PC-3 (cell line): ENCODE measurements at regions not wholly inside any gene's neighbourhood (a gene's known extent, or its start where the extent isn't known, plus 50 kb on each side); places are given as distances from the start of the nearest gene placed in this dataset.
"Not testable (repeated sequence)": the region's sequence is repeated elsewhere in the genome, so short reads cannot be mapped to it uniquely, and the experiment has no call there.

Experiments used
- ATAC-seq: fragments of 200-7000 bp; cut with Tn5 transposase; 2 replicates; pipeline ENCODE4 v1.9.1; 2020; ENCODE audit warnings: mild to moderate bottlenecking, moderate library complexity
- BruUV-seq: library from RNA; stranded (reverse); fragments of 400-500 nt; replicated peaks from 2 replicates; lab custom pipeline; 2021; lab: Mats Ljungman, UMichigan
- CTCF ChIA-PET: fragments of 300-600 bp; sonication (Branson Sonifier 250); formaldehyde crosslinking; loops from one replicate; lab custom pipeline; 2022; ENCODE audit warnings: antibody characterized with exemption; lab: Charles Lee
- POLR2A ChIA-PET: fragments of 300-600 bp; sonication (Branson Sonifier 250); formaldehyde crosslinking; loops from one replicate; lab custom pipeline; 2022; ENCODE audit warnings: antibody characterized with exemption; ENCODE audit not compliant: unreplicated experiment; lab: Charles Lee
- DNase-seq: peaks from one replicate; pipeline ENCODE4 v3.0.0-alpha.2; 2015
- H2AFZ ChIP-seq: fragments of 300-600 bp; sonication (generic); 2 replicates; pipeline ENCODE4 v1.6.0; 2016; ENCODE audit warnings: antibody characterized with exemption, low read length
- H3F3A ChIP-seq: fragments of 300-600 bp; sonication (generic); one replicate; pipeline ENCODE4 v1.6.0; 2017; ENCODE audit warnings: antibody characterized with exemption, low read length, control low read depth, mild to moderate bottlenecking; ENCODE audit not compliant: unreplicated experiment
- H3K27ac ChIP-seq: fragments of 300-600 bp; sonication (generic); 2 replicates; pipeline ENCODE4 v1.5.1; 2016; ENCODE audit warnings: mild to moderate bottlenecking, low read length
- H3K27me3 ChIP-seq: fragments of 300-600 bp; sonication (generic); 2 replicates; pipeline ENCODE4 v1.6.1; 2016; ENCODE audit warnings: low read length, mixed read lengths
- H3K36me3 ChIP-seq: fragments of 300-600 bp; sonication (generic); 2 replicates; pipeline ENCODE4 v1.6.1; 2016; ENCODE audit warnings: low read depth, mixed run types, low read length, mixed read lengths
- H3K4me1 ChIP-seq: fragments of 300-600 bp; sonication (generic); 2 replicates; pipeline ENCODE4 v1.5.1; 2016; ENCODE audit warnings: low read length; ENCODE audit not compliant: insufficient read depth
- H3K4me2 ChIP-seq: fragments of 300-600 bp; sonication (generic); 2 replicates; pipeline ENCODE4 v1.6.0; 2016; ENCODE audit warnings: low read length
- H3K4me3 ChIP-seq: fragments of 300-600 bp; sonication (generic); 2 replicates; pipeline ENCODE4 v1.5.1; 2016; ENCODE audit warnings: mild to moderate bottlenecking, low read length, mixed read lengths
- H3K79me2 ChIP-seq: fragments of 300-600 bp; sonication (generic); 2 replicates; pipeline ENCODE4 v1.6.1; 2017; ENCODE audit warnings: low read length, mixed read lengths
- H3K9ac ChIP-seq: fragments of 300-600 bp; sonication (generic); 2 replicates; pipeline ENCODE4 v1.6.0; 2016; ENCODE audit warnings: mild to moderate bottlenecking, low read length
- H3K9me2 ChIP-seq: fragments of 300-600 bp; sonication (generic); replicated peaks from 2 replicates; pipeline ENCODE4 v1.6.1; 2016; ENCODE audit warnings: mixed run types, low read length, mixed read lengths
- H3K9me3 ChIP-seq: fragments of 300-600 bp; sonication (generic); 2 replicates; pipeline ENCODE4 v1.6.1; 2016; ENCODE audit warnings: low read length, mixed read lengths
- H4K20me1 ChIP-seq: fragments of 300-600 bp; sonication (generic); 2 replicates; pipeline ENCODE4 v1.6.1; 2016; ENCODE audit warnings: low read length, mixed read lengths
- EZH2 ChIP-seq: fragments of 300-600 bp; sonication (generic); IDR thresholded peaks from one replicate; pipeline ENCODE4 v1.6.1; 2017; ENCODE audit warnings: antibody characterized with exemption, mild to moderate bottlenecking, low read length; ENCODE audit not compliant: unreplicated experiment
- EZH2phosphoT487 ChIP-seq: fragments of 300-600 bp; sonication (generic); IDR thresholded peaks from 2 replicates; pipeline ENCODE4 v1.6.1; 2018; ENCODE audit warnings: mild to moderate bottlenecking, antibody characterized with exemption, low read length, borderline replicate concordance
- intact Hi-C: fragments of 100-400 bp; cut with micrococcal nuclease; formaldehyde crosslinking; loops from 2 replicates; pipeline ENCODE4 v1.9.0; 2023
- TF ChIP-seq, protein P1 (sequence below): fragments of 300-600 bp; sonication (generic); conservative IDR thresholded peaks from 2 replicates; pipeline ENCODE4 v1.5.1; 2017; ENCODE audit warnings: antibody characterized with exemption, low read depth, mild to moderate bottlenecking, low read length

DNA sequence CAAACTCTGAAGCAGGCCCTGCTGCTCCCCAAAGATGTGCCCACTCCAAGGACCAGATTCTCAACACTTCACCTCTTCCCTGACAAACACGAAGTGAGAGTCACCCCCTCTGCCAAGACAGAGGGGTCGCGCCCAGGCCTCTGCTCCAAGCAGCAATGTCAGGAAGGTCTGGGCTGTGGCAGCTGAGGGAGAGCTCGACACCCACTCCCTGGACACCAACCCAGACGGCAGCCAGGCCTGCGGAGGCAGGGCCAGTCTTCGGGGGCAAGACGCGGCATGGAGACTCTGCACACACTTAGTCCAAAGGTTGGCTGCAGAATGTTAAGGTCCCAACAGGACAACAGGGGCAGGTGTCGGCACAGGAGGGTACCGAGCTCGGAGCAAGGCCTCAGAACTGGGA is 144.2 kb downstream of the DLL1 start:
- POLR2A ChIA-PET, result no interaction called here
- CTCF ChIA-PET, result no interaction called here

DNA sequence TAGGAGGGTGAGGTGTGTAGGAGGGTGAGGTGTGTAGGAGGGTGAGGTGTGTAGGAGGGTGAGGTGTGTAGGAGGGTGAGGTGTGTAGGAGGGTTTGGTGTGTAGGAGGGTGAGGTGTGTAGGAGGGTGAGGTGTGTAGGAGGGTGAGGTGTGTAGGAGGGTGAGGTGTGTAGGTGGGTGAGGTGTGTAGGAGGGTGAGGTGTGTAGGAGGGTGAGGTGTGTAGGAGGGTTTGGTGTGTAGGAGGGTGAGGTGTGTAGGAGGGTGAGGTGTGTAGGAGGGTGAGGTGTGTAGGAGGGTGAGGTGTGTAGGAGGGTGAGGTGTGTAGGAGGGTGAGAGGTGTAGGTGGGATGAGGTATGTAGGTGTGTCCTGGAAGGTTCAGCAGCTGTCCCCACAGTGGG is 144.7 kb downstream of the DLL1 start:
- H3F3A ChIP-seq, H3K27ac ChIP-seq, H2AFZ ChIP-seq, H3K4me1 ChIP-seq, DNase-seq, POLR2A ChIA-PET, H3K79me2 ChIP-seq, H4K20me1 ChIP-seq, H3K9me3 ChIP-seq, H3K9ac ChIP-seq, H3K4me3 ChIP-seq, intact Hi-C loops, CTCF ChIA-PET, H3K9me2 ChIP-seq, ATAC-seq, BruUV-seq, H3K4me2 ChIP-seq, H3K36me3 ChIP-seq, H3K27me3 ChIP-seq: not testable (repeated sequence)

More for the DNA sequence above, 144.2 kb downstream of the DLL1 start:
- H4K20me1 ChIP-seq, result no peaks in the 10 kb centered on the region
- DNase-seq, result no peak
- no peak for ATAC-seq
- H3K27me3 ChIP-seq, result no peaks in the 10 kb centered on the region
- H3K9me3 ChIP-seq, result no peaks in the 10 kb centered on the region
- intact Hi-C loops, result no loop called here
- H2AFZ ChIP-seq, result no peak overlapping the region
- no peaks in the 10 kb centered on the region for H3K9me2 ChIP-seq
- BruUV-seq, result no TSS peak
- no peak overlapping the region for H3K27ac ChIP-seq
- no peaks in the 10 kb centered on the region for H3F3A ChIP-seq
- no peak overlapping the region for H3K4me2 ChIP-seq
- peaks cover 6% of the 10 kb centered on the region for H3K4me1 ChIP-seq
- H3K36me3 ChIP-seq, result no peaks in the 10 kb centered on the region
- TF ChIP-seq EZH2, result no peak
- no peak for TF ChIP-seq EZH2phosphoT487
- TF ChIP-seq, protein P1, sequence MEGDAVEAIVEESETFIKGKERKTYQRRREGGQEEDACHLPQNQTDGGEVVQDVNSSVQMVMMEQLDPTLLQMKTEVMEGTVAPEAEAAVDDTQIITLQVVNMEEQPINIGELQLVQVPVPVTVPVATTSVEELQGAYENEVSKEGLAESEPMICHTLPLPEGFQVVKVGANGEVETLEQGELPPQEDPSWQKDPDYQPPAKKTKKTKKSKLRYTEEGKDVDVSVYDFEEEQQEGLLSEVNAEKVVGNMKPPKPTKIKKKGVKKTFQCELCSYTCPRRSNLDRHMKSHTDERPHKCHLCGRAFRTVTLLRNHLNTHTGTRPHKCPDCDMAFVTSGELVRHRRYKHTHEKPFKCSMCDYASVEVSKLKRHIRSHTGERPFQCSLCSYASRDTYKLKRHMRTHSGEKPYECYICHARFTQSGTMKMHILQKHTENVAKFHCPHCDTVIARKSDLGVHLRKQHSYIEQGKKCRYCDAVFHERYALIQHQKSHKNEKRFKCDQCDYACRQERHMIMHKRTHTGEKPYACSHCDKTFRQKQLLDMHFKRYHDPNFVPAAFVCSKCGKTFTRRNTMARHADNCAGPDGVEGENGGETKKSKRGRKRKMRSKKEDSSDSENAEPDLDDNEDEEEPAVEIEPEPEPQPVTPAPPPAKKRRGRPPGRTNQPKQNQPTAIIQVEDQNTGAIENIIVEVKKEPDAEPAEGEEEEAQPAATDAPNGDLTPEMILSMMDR, result no peak
- H3K79me2 ChIP-seq, result no peaks in the 10 kb centered on the region
- H3K4me3 ChIP-seq, result no peak overlapping the region
- no peak overlapping the region for H3K9ac ChIP-seq

GRCh38 chr6:170145716-170146115 is 145.2 kb downstream of the DLL1 start:
- H3K9me3 ChIP-seq, BruUV-seq, H3K4me1 ChIP-seq, H3F3A ChIP-seq, POLR2A ChIA-PET, H3K4me3 ChIP-seq, CTCF ChIA-PET, H3K9ac ChIP-seq, H3K27me3 ChIP-seq, DNase-seq, H3K36me3 ChIP-seq, H3K79me2 ChIP-seq, H3K9me2 ChIP-seq, H4K20me1 ChIP-seq, H2AFZ ChIP-seq, H3K27ac ChIP-seq, ATAC-seq, intact Hi-C loops: not testable (repeated sequence)
- peak overlapping the region; percentile 16; the same call in 1 of the 2 replicates for H3K4me2 ChIP-seq

GRCh38 chr6:170145272-170145592 is 145.6 kb downstream of the DLL1 start:
- H3K79me2 ChIP-seq, result no peaks in the 10 kb centered on the region
- no peaks in the 10 kb centered on the region for H4K20me1 ChIP-seq
- H3K27ac ChIP-seq, result no peak overlapping the region
- DNase-seq, result no peak
- H3K4me2 ChIP-seq, result peak overlapping the region; percentile 16; the same call in 1 of the 2 replicates
- no peak; the same call in 1 of the 2 replicates for ATAC-seq
- POLR2A ChIA-PET, result no interaction called here
- intact Hi-C loops, result no loop called here
- no peaks in the 10 kb centered on the region for H3F3A ChIP-seq
- no peaks in the 10 kb centered on the region for H3K9me3 ChIP-seq
- TF ChIP-seq EZH2, result no peak
- TF ChIP-seq EZH2phosphoT487, result no peak
- TF ChIP-seq, protein P1, result no peak
- no peak overlapping the region for H3K9ac ChIP-seq
- no peaks in the 10 kb centered on the region for H3K9me2 ChIP-seq
- BruUV-seq, result no TSS peak
- no peaks in the 10 kb centered on the region for H3K27me3 ChIP-seq
- CTCF ChIA-PET, result no interaction called here
- H3K4me3 ChIP-seq, result no peak overlapping the region
- H3K36me3 ChIP-seq, result no peaks in the 10 kb centered on the region
- H3K4me1 ChIP-seq, result peaks cover 6% of the 10 kb centered on the region
- H2AFZ ChIP-seq, result no peak overlapping the region
